ENCODE measurements at regions not wholly inside any gene's neighbourhood (a gene's known extent, or its start where the extent isn't known, plus 50 kb on each side); places are given as distances from the start of the nearest gene placed in this dataset.

DNA sequence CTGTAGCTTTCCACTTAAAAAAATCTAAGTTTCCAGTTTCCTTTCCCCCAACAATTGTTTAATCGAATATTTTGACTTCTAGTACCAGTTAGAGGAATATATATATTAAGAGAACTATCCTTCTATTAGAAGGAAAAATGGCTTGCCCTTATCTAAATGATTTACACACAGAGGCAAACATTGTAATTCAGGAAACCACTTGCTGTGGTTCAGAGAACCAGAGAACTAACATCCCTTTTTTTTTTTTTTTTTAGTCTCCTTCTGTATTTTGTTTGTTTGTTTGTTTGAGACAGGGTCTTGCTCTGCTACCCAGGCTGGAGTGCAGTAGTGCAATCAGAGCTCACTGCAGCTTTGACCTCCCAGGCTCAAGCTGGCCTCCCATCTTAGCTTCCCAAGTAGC, 746.6 kb downstream of the VRK1 start:
- DNase-seq: no peak

DNA sequence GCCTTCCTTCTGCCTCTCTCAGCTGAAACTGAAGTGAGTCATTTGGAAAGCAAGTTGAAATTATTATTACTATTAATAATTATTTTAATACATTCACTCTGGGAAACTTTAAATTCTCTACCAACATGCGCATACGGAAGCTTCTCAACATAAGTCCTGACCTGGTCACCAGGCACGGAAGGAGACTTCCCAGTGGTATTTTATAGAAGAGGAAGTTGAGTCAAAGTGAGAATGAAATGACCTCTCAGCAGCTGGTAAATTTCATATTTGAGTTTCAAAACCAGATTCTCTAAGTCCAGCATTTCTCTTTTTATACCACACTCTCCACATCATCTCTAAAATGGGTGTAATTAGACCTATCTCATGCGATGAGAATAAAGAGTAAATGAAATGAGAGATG, 747.4 kb downstream of the VRK1 start:
- DNase-seq: no peak

DNA sequence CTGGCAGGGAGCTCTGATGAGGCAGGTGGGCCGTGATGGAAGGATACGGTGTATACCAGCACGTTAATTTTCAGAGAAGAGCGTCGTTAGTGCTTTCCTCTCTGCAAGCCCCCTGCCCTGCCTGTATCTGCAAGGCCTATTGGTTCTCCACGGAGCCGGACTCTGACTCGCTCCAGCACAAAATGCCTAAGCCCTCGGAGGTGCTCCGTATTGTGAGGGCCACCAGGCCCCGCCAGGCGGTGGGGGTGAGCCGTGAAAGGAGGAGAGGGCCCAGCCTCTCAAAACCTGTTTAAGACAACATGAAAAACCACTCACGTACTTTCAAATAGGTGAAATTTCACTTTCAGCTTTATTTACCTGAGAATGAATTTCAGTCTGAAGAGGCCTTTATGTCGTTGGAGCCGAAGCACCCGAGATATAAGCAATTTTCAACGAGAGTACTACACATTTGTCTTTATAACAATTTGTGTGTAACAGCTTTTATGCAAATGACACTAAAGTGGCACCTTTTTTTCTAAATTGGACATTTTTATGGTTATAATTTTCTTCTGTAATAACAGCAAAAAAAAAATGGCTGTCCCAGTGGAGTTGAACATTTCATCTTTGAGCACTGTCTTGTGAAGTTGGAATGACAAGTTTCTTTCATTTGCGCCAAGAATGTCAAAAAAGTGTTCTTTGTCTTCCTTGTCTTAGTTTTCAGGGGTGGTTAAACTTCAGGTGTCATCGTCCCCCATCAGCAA, 749.5 kb downstream of the VRK1 start:
- no peak for DNase-seq

- no peak for DNase-seq
These were observed 753.3 kb downstream of the VRK1 start for GRCh38 chr14:97550463-97550862.

GRCh38 chr14:97554597-97554996, 757.4 kb downstream of the VRK1 start:
- DNase-seq: no peak

GRCh38 chr14:97564334-97564733, 767.2 kb downstream of the VRK1 start:
- DNase-seq: no peak

- no peak for DNase-seq
These were observed 774.0 kb downstream of the VRK1 start for GRCh38 chr14:97571201-97571600.

DNA sequence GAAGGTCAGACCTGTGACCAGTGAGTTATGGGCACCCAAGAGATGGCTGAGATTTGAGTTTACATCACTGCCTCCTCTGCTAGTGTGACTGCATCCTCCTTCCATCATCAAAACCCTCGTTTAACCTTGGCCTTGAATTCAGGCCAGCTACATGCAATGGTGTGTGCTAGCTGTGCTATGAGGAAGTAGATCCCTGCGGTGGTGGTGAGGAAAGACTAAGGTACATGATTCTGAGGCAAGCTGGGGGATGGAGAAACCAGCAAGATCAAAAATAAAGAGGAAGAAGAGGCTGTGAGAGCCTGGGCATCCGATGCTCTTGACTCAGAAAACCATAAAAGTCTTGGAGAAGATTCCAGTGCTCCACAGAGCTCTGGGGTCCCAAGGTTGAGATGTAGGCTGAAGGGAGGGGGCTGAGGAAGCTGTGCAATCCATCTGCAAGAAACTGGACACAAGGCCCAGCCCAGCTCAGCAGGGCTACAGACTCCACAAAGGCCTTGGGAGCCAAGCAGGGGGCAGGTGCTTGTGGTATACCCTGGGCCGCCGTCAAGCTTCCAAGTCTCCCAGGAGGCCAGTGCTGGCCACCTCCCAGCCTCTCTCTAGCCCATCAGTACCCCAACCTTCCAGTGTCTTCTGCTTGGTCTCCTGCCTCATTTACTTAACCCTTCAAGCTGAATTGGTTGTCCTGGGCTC, 774.8 kb downstream of the VRK1 start:
- DNase-seq: no peak

GRCh38 chr14:97572583-97573458, 775.6 kb downstream of the VRK1 start:
- no peak for DNase-seq

DNA sequence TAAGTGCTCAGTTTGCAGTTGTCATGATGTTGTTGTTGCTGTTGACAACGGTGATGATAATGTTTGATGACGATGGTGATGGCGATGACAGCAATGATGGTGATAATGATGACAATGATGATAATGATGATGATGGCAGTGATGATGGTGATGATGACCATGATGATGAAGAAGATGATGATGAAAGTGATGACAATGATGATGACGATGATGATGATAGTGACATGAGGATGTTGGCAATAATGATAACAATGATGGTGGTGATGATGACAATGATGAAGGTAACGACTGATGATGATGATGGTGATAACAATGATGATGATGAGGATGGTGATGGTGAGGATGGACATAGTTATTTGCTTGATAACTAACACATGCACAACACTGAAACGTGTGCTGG, 778.5 kb downstream of the VRK1 start:
- no peak for DNase-seq

GRCh38 chr14:97578982-97579548, 781.9 kb downstream of the VRK1 start:
- no peak for DNase-seq

- DNase-seq: no peak
These were observed 783.8 kb downstream of the VRK1 start for GRCh38 chr14:97581016-97581415.

GRCh38 chr14:97582022-97582421, 784.8 kb downstream of the VRK1 start:
- no peak for DNase-seq

DNA sequence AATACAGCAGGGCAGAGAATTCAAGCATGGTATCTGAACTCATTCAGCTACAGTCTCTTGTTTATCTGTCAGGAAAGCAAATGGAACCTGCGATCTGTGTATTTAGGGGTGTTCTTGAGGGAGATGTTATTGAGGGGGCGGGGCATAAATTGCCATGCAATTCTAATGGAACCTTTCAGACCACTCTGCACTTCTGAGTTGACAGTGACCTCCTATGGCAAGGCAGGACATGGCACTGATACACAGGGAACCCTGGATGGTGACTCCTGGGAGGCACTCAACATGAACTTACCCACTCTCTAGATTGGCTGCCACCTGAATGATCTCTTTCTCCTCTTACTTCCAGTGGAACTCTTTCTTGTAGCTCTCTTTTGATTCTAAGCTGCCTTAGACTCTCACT, 787.3 kb downstream of the VRK1 start:
- DNase-seq: no peak

DNA sequence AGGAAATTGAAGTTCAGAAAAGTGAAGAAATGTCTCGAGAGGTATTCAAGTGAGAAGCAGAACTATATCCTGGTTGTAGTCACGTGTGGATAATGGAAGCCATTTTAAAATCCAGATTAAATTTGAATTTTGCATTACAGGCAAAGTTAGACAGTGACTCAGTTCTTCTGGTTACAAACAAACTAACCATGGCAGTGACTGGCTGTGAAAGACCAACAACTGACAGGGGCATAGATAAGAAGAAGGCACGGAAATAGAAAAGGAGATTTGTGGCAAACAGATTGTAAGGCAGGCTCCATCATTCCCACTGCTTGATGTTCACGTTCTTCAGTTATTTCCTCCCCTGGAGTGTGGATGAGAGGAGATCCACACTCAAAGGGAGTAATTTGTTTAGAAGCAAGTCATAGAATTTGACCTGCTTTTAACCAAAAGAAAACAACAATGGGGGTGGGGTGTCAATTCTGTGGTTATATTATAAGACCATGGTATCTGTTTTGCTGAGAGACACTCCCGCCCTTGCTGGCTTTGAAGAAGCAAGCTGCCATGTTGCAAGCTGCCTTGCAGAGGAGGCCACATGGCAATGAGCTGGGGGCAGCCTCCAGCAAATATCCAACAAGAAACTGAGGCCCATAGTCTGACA, 795.3 kb downstream of the VRK1 start:
- DNase-seq: no peak

DNA sequence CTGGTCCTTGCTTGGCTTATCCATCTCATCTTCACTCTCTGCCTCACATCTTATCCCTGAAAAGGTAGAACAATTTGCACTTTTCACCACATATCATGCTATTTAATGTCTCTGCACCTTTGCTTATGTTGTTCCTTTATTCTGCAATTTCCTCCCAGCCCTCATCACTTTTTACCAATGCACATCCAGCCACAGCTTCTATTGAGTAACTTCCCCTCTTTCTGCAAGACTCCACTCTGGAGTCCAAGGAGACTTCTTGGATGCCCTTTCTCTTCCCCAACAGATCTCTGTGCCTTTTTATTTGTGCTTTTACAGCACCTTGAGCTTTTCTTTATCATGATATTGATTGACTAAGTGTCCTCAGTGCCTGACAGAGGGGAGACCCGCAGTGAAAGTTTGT, 797.1 kb downstream of the VRK1 start:
- no peak for DNase-seq

DNA sequence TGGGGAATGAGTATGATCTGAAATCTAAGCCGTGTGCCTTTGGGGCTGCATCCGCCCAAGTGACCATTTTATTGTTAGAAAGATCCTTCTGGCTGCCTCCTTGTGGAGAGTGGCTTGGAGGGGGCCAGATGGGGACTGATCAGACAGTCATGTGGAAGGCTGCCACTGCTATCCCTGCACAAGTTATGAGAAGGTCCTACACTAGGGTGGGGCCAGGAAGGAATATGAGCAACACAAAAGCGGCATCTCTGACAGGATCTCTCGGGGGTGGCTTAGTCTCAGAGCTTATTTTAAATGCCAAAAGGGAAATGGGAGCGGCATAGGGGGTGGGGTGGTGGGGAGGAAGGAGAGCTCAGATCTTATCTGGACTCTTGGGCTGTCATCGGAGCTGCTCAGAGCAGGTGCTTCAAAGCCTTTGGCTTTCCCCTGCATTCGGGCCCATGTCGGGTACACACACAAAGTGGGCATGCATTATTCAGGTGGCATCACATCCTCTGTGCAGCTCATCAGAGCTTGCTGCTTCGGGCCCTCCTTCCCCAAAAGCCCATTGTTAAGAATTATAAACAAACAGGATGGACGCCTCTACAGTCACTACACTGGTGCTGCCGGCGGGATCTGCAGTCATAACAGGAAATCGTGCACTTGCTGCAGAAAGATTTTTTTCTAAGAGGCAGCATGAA, 805.4 kb downstream of the VRK1 start:
- DNase-seq: peak; percentile 15 to 24

GRCh38 chr14:97603201-97603600, 806.0 kb downstream of the VRK1 start:
- DNase-seq: no peak

GRCh38 chr14:97604731-97605130, 807.5 kb downstream of the VRK1 start:
- DNase-seq: no peak

DNA sequence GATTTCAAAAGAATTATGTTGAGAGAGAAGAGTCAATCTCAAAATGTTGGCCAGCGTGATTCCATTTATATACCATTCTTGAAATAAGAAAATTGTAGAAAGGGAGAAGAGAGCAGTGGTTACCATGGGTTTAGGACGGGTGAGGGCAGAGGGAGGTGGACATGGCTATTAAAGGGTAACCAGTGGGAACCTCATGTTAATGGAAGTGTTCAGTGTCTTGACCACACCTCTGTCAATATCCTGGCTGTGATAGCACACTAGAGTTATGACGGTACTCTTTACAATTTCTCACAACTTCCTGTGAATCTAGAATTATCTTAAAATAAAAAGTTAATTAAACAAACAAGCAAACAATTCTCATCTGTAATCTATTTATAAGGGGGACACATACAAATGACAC, 821.2 kb downstream of the VRK1 start:
- DNase-seq: no peak

DNA sequence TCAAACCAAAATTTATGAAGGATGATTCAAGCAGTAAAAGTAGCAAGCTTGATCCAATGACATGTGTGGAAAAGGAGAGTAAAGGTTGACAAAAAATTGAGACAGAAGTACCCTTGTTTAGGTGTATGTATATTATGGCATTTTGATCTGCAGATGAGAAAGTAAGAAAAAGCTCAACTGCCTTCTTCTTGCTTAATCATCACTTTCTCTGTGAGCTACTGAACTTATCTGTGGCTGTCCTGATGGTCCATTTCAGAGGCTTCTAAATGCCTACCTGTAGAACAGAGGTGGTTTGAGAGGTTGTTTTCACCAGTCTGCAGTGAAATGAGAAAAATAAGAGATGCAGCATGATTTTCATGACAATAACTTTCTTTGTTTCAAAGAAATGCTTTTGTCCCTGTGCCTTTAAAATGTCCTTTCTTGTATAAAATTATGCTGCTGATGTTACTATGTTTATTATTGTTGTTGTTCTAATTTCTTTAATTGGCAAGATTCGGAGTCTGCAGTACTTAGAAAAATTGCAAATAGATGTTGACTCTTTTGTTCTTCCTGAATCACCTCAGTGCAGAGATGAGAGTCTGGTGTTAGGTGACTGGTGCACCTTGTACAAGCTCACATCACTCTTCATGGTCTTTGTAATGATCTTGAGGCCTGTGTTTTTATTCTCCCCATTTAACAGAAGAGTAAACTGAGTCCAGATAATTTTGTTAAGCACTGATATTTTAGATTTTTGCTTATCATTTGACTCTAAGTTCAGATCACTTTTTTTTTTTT, 821.9 kb downstream of the VRK1 start:
- no peak for DNase-seq
